NK-92 treated with Interleukin-12 subunit alpha and Interleukin-12 subunit beta, amount 100 ng/mL, for 24 hours (cell line): ENCODE measurements at regions not wholly inside any gene's neighbourhood (a gene's known extent, or its start where the extent isn't known, plus 50 kb on each side); places are given as distances from the start of the nearest gene placed in this dataset.

Source experiments
- DNase-seq: peaks from one replicate; lab custom pipeline; 2025; lab: John Stamatoyannopoulos, UW

- no peak for DNase-seq
Observed at GRCh38 chr2:136404176-136404575, 286.2 kb upstream of the CXCR4 start.

DNA sequence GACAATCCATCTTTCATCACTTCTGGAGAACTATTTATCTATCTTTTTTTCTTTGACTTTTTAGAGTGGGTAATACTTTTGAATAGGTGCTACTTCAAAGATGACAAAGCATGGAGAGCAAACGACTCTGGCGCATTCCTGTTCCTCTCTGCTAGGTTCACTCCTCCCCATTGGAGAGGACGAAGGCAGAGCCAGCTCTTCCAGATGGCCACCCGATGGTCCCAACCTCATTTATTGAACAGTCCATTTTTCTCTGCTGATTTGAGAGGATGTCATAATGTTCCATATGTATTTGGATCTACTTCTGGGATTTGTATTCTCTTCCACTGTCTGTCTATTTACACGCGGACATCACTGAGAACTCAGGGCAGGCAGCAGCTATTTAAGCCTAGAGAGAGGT, 284.3 kb upstream of the CXCR4 start:
- no peak for DNase-seq

DNA sequence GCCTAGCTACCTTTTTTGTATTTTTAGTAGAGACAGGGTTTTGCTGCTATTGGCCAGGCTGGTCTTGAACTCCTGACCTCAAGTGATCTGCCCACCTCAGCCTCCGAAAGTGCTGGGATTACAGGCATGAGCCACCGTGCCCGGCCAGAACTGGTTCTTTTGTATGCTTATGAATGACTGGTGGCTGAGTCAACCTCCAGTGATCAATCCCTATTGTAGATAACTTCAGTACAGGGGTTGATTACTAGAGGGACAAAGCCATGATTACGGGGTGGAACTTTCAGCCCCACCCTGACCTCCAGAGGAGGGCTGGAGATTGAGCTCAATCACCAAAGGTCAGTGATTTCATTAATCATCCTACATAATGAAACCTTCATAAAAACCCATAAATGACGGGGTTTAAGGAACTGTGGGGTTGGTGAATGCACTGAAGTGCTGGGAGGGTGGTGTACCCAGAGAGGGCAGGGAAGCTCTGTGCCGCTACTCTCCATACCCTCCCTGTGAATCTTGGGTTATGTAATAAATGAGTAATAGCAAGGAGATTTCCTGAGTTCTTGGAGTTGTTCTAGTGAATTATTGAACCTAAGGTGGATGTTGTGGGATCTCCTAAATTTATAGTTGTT, 281.8 kb upstream of the CXCR4 start:
- DNase-seq = no peak

DNA sequence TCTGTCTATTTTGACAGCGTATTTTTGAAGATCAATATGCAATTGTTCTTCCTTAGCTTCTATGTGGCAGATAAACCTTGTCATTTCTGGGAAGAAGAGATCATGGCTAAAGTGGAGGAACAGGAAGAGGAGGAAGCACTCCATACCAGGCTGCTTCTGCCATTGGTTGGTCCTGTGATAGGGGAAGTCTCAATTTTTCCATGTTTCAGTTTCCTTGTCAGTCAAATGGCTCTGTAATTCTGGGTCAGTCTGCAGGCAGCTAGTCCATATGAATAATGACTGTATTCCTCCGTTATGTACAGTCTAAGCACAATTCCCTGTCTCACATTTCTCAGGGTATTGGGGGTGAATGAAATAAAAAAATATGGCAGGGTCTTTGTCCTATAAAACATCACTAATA, 277.6 kb upstream of the CXCR4 start:
- no peak for DNase-seq

- no peak for DNase-seq
Observed at GRCh38 chr2:136394136-136395060, 276.4 kb upstream of the CXCR4 start.

DNA sequence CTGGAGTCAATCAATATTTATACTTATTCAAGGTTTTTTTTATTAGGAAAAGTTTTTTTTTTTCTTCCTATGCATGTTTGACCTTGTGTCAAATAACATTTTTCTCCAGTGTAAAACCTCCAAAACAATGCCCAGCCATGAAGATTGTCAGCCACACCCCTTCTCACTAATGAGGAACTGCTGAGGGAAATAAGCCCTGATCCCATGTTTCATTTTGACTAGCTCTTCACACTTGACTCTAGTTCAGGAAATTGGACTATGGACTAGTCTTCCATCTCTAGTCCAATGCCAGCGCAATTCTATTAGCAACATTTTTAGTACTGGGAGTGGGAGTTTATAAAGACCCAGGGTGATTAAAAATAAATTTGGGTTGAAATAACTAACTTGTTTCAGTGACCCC, 275.6 kb upstream of the CXCR4 start:
- DNase-seq = no peak

DNA sequence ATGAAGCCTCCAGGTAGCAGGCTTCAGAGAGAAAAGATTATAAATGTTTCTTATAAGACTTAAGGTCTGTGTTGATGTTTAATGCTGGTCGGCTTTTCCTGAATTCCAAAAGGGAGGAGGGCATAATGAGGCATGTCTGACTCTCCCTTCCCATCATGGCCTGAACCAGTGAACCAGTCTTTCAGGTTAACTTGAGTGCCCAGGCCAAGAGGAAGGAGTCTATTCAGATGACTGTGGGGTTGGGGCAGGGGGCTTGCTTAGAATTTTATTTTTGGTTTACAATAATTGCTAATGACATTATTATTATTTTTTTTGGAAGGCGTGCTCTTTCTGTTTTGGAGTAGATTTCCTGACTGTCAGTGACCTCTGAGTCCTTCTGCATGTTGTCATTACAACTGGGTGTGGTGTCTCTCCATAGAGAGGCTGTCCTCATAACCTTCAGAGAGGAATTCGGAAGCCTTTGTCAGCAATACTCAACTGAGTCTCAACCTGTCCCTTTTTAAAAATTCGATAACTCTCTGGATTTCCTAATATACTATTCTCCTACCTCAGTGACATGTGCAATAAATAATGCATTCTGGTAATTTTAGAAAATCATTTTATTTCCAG, 275.1 kb upstream of the CXCR4 start:
- DNase-seq = no peak

DNA sequence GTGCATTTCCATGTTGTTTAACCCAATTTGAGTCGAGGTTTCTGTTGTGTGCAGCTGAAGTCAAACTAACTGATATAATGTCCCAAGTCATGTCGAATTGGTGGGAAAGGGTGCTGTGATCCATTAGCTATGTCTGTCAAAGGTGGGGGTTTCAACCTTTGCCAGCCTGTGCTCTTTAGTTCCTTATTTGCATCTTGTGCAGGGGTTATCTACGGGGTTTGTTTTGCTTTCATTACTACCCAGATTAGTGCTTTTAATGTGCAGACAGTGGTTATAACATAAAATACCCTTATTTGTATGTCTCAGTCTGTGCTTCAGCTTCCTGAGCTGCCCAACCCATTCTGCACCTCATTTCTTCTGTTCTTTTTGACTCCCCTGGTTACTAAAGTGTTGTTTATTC, 271.9 kb upstream of the CXCR4 start:
- DNase-seq = no peak

DNA sequence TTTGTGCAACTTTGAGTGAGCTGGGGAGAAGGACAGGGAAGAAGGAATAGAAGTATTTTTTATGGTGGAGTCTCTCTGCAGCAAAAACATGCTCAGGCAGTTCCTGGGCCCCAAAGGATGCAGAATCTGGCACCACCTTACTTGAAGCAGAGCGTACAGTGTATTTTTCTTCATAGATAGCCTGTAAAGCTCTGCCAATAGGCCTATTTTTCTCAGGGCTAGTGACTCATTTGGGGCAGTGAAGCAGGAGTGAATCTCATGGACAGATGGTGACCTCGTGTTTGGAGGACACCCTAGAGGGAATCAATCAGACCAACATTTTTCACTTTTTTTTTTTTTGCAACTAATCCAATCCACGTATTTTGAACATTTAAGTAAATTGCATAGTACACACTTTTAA, 268.1 kb upstream of the CXCR4 start:
- DNase-seq = no peak

DNA sequence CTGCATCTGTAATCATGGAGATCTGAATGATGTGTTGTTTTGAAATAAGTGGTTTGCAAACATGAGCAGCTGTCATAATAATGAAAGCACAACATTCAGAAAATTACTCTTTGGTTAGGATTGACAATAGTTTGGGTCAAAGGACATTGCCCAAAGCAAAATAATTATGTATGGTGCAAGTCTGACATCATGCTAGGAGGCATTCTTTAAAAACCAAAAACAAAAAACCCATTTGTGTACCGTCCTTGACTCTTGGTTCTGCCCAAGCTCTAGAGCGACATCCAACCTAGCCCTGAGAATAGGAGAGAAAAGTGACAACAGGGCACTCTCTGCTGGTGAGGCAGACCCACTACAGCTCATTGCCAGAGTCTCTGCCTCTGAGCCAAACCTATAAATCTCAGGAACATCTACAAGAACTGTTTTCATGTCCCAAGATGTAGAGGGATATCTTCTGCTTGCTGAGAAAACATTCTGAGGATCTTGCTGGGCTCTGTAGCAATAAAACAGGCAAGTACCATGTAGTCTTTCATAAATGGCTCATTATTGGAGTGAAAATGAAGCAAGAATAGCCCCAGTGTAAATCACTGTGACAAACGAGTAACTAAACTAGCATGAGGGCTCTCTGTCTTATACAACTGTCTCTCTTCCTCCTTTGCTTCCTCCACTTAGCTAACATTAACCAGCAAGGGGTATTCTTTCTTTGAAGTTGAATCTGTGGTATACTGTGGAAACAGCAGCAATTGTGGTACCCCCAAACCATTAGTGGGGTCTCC, 266.8 kb upstream of the CXCR4 start:
- no peak for DNase-seq

DNA sequence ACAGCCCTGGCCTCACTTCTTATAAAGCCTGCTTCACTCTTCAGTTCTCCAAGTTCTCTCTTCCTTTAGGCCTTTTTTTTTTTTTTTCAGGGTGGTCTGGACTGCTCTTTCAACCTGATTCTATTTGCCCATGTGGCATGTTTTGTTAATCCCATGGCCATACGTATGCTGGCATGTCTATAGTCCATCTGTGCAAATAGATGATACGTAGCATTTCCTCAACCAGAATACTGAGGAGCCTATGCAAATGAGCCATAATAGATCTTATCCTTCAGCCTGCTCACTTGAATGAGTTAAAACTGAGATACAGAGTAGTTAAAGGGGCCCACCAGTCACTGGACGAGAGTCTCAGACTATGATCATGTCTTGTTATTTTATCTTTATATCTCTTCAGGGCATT, 265.2 kb upstream of the CXCR4 start:
- DNase-seq = no peak

DNA sequence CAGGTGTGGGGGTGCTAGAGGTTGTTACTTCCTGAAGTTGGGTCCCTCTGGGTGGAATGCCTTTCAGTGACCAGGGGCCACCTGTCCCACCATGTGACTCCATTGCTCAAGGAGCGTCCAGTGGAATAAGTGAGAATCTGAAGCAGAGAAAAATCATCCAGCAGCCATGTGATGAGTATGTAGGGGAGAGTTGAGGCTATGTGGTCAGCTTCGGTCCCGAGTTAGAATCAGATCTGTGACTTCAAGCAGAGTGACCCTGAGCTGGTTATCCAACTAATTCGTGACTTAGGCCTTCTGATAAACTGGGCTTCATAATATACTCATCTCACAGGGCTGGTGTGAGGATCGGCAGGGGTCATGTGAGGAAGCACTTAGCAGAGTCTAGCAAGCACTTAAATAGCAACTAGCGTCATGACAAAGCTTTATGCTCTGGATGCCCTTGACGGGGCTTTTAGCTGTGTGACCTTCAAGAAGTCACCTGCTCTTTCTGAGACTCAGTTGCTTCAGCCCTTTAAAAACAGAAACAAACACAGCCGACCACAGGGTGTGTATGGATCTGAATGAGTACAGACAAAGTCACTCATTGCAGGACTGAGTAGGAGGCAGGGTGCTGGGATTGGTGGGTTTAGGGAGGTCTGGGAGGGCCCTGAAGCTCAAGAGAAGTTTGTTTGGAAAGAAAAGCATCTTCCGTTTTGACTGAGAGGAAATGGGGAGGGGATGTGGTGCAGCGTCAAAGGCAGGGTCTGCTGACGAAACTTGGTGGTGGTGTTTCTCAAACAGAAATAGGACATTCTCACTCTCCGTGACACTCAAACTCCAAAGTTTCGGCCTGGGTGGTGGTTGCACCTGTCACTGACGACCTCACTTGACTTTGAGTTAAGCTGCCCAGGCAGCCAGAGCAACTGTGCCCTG, 264.0 kb upstream of the CXCR4 start:
- no peak for DNase-seq

GRCh38 chr2:136381245-136381644, 263.3 kb upstream of the CXCR4 start:
- DNase-seq = no peak

DNA sequence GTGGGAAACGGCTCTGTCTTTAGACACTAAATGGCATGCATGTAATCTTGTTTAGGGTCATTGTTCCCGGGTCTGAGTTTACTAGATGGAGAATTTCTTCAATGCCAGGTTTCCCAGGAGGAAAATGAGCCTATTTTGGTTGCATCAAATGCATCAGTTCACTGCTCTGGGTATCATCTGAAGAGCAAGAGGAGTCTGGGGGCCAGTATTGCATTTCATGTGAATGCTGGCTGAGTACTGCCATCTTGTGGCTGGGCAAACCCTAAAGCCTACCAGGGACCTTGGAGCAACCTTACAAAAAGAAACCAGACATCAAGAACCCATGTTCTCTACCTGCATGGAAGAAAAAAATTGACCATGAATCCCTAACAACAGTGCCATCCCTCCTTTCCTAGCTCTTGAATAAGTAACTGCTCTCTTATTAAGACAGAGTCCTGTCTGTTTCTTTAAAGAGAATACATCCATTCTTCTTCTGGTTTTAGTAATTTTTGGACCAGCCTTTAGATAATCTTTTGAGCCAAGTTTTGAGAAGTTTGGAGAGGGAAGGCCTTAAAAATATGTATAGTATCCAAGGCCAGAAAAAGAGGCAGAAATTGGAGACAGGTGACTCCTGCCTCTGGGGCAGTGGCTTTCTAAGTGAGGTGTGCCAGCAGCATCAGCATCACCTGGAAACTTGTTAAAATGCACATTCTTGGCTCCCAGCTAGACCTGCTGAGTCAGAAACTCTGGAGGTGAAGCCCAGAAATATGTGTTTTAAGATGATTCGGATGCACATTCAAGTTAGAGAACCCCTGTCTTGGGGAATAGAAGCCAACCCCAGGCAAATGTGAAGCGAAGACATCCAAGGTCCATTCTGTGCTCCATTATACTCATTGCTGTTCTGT, 261.0 kb upstream of the CXCR4 start:
- peak; percentile 32 for DNase-seq

DNA sequence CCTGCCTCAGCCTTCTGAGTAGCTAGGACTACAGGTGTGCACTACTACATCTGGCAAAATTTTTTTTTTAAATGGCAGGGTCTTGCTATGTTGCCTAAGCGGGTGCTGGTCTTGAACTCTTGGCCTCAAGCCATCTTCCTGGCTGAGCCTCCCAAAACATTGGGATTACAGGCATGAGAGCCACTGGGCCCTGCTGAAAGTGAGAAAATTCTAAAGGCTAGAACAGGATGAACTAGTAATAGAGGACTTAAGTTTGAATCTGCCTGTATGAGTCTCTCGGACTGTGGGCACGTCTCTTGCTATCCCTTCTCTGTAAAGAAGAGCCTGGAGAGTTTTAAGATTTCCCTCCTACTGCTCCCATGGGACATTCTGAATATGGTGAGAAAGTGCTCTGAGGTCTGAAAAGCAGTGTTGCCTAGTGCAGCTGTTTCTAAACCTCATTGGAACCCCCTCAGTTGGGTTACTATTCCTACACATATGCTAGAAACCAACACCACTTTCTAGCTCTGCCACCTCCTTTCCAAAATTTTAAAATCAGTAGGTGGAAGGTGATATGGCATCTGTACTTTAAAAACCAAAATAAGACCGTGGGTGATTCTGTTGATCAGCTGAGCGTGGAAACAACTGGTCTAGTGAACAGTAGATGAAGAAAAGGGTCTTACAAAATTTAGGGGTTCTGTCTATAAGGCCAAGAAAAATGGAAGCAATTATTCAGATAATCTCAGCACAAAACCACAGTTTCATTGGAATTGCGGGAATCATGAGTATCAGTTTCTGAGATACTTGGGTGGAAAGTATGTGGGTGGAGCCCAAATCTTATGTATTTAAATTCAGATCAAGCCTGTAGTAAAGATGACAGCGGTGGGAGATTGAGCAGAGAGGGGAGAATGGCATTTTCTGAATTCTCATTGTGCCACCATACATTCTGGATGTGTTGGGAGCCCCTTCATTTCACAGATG, 259.8 kb upstream of the CXCR4 start:
- DNase-seq = no peak

DNA sequence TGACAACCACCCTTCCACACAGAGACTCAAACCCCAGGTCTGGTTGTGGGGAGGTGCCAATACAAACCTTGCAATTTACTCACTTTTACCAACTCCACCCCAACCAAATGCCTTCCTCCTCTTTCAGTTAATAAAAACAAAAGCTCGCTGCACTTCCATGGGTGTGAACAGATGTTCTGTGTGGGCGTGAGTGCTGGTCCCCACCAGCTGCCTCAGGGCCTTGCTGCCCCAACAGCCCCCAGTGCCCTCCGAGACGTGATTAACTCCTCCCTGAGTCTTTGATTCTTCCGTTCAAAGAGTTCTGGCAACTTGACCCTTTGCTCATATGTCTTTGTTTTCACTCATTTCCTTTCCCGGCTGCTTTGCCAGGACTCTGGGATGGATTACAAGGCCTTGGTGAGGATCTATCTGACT, 258.9 kb upstream of the CXCR4 start:
- DNase-seq = no peak

DNA sequence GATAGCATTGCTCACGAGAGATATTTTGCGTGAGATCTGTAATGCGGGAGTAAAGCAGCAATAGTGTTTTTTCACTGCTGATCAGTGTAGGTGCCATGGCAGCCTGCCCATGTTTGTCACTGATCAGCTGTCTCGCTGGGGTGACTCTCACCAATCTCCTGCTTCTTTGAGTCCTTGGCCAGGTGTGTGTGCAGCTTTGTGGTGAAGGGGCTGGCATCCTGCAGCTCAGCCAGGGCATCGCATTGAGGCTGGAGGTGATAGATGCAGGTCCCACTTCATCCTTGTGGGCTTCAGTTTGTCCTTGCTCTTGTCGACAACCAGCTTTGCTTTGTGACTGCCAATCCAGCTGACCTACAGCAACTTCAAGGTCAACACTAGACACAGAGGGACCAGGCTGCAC, 258.3 kb upstream of the CXCR4 start:
- no peak for DNase-seq

DNA sequence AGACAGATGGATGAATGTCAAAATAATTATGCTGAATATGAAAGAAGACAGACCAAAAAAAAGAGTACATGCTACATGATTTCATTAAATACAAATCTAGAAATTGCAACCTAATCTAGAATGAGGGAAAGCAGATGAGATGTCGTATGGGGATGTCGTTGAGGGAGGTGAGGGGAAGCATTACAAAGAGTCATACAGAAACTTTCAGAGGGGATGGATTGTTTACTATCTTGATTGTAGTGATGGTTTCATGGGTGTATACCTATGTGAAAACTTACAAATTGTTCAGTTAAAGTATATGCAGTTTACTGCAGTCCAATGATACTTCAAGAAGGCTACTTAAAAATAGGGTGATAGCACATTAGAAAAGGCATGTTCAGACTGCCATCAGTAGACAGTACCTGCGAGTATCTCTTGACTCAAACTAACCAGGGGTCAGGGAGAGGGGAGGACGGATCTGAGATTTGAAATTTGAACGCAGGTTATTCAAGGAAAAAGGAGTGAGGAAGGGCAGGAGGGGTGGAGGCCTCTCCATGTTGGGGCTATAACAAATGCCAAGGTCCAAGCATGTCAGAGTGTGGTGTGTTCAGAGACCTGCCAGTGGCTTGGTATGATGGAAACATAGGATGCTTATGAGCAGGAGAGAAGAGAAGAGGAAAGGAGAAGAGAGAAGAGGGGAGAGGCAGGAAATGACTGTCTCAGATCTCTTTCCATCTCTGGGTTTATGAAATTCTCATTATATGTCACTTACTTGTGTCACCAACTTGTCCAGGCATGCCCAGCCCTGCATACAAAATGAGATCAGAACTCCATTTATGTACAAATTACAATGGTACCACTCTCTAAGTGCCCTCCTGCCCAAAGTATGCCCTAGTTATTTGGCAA, 257.3 kb upstream of the CXCR4 start:
- DNase-seq = no peak
